NB4 (cell line): ENCODE measurements at regions not wholly inside any gene's neighbourhood (a gene's known extent, or its start where the extent isn't known, plus 50 kb on each side); places are given as distances from the start of the nearest gene placed in this dataset.

Experiments used
- MYC ChIP-seq: IDR thresholded peaks from 2 replicates; pipeline ENCODE4 v1.6.1; 2011; ENCODE audit warnings: low read depth, low read length
- POLR2A ChIP-seq: IDR thresholded peaks from 2 replicates; pipeline ENCODE4 v1.6.1; 2011; ENCODE audit warnings: mild to moderate bottlenecking; ENCODE audit not compliant: insufficient read length; ENCODE audit errors: extremely low read depth
- TF ChIP-seq, protein P1 (sequence below): IDR thresholded peaks from one replicate; pipeline ENCODE4 v1.5.1; 2012; ENCODE audit warnings: low read depth, low read length
- TF ChIP-seq, protein P2 (sequence below): IDR thresholded peaks from 2 replicates; pipeline ENCODE4 v1.6.1; 2011; ENCODE audit warnings: low read depth, low read length

DNA sequence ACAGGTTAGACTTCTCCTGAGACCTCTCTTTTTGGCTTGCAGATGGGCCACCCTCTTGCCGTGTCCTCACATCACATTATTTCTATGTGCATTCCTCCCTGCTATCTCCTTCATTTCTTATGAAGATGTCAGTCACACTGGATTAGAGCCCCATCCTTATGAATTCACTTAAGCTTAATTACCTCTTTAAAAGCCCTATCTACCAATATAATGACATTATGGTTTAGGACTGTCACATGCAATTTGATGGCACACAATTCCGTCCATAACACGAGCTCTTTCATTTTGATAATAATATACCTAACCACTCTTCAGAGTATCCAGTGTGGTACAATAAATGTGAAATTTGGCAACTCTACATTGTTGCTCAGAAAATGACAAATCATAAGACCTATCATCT, 1037.3 kb downstream of the DIAPH3 start:
- TF ChIP-seq, protein P1, sequence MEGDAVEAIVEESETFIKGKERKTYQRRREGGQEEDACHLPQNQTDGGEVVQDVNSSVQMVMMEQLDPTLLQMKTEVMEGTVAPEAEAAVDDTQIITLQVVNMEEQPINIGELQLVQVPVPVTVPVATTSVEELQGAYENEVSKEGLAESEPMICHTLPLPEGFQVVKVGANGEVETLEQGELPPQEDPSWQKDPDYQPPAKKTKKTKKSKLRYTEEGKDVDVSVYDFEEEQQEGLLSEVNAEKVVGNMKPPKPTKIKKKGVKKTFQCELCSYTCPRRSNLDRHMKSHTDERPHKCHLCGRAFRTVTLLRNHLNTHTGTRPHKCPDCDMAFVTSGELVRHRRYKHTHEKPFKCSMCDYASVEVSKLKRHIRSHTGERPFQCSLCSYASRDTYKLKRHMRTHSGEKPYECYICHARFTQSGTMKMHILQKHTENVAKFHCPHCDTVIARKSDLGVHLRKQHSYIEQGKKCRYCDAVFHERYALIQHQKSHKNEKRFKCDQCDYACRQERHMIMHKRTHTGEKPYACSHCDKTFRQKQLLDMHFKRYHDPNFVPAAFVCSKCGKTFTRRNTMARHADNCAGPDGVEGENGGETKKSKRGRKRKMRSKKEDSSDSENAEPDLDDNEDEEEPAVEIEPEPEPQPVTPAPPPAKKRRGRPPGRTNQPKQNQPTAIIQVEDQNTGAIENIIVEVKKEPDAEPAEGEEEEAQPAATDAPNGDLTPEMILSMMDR, result no peak
- TF ChIP-seq MYC, result no peak
- no peak for TF ChIP-seq POLR2A
- TF ChIP-seq, protein P2, sequence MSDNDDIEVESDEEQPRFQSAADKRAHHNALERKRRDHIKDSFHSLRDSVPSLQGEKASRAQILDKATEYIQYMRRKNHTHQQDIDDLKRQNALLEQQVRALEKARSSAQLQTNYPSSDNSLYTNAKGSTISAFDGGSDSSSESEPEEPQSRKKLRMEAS, result no peak
